Natural killer cell treated with Interleukin-12 subunit alpha and Interleukin-12 subunit beta and Interleukin-15 and Interleukin-18, amount 100 ng/mL, for 72 hours (primary cell): ENCODE measurements at regions not wholly inside any gene's neighbourhood (a gene's known extent, or its start where the extent isn't known, plus 50 kb on each side); places are given as distances from the start of the nearest gene placed in this dataset.

Experiments used
- ATAC-seq, 2 donors: fragments of 150-1000 bp; cut with Tn5 transposase in 1 of 2; sonication (Bioruptor Pico), chemical (Tn5 transposase) in 1 of 2; 2 replicates each; pipeline ENCODE4 v1.10.0; 2021
- DNase-seq: peaks from one replicate; pipeline ENCODE4 v3.0.0; 2022; ENCODE audit warnings: low spot score
- H3K27ac Mint-ChIP-seq, 2 donors: 1 replicate in 1 of 2; 2 replicates in 1 of 2; pipeline ENCODE4 v1.8.0; 2022; ENCODE audit warnings: mixed read lengths in 2 of 2, mild to moderate bottlenecking in 1 of 2, moderate library complexity in 1 of 2
- H3K27me3 Mint-ChIP-seq, 2 donors: 1 replicate in 1 of 2; 2 replicates in 1 of 2; pipeline ENCODE4 v1.8.0; 2022; ENCODE audit warnings: mixed read lengths in 2 of 2
- H3K36me3 Mint-ChIP-seq: one replicate; pipeline ENCODE4 v1.8.0; 2022; ENCODE audit warnings: mixed read lengths
- H3K4me1 Mint-ChIP-seq, 2 donors: 1 replicate in 1 of 2; 2 replicates in 1 of 2; pipeline ENCODE4 v1.8.0; 2022; ENCODE audit warnings: low read depth in 2 of 2, mixed read lengths in 2 of 2, mild to moderate bottlenecking in 1 of 2
- H3K4me3 Mint-ChIP-seq: one replicate; pipeline ENCODE4 v1.8.0; 2022; ENCODE audit warnings: mixed read lengths
- H3K9me3 Mint-ChIP-seq: 2 replicates; pipeline ENCODE4 v1.8.0; 2022; ENCODE audit warnings: mixed read lengths

- H3K27ac Mint-ChIP-seq = no peak overlapping the region
- H3K36me3 Mint-ChIP-seq = no peaks in the 10 kb centered on the region
- H3K9me3 Mint-ChIP-seq = peaks cover 11% of the 10 kb centered on the region
- H3K27me3 Mint-ChIP-seq = no peaks in the 10 kb centered on the region
- no peak overlapping the region for H3K4me3 Mint-ChIP-seq
- DNase-seq (no peak), ATAC-seq (no peak)
- no peaks in the 10 kb centered on the region for H3K4me1 Mint-ChIP-seq
These were observed 574.6 kb upstream of the SLC35B3 start for GRCh38 chr6:9009931-9010330.

- Mint-ChIP-seq H3K27ac (no peak overlapping the region), H3K4me3 (no peak overlapping the region), H3K4me1 (no peaks in the 10 kb centered on the region), H3K9me3 (peaks cover 5% of the 10 kb centered on the region), H3K36me3 (no peaks in the 10 kb centered on the region), H3K27me3 (no peaks in the 10 kb centered on the region)
- no peak for ATAC-seq
- no peak for DNase-seq
These were observed 571.7 kb upstream of the SLC35B3 start for GRCh38 chr6:9007027-9007426.

GRCh38 chr6:9002833-9003232 lies 567.5 kb upstream of the SLC35B3 start:
- no peak for DNase-seq
- ATAC-seq = no peak
- Mint-ChIP-seq H3K27me3 (no peaks in the 10 kb centered on the region), H3K27ac (no peak overlapping the region), H3K9me3 (peaks cover 5% of the 10 kb centered on the region), H3K4me3 (no peak overlapping the region), H3K4me1 (no peaks in the 10 kb centered on the region), H3K36me3 (no peaks in the 10 kb centered on the region)

GRCh38 chr6:8995156-8995555 lies 559.8 kb upstream of the SLC35B3 start:
- Mint-ChIP-seq H3K36me3 (no peaks in the 10 kb centered on the region), H3K9me3 (peaks cover 4% of the 10 kb centered on the region), H3K4me3 (no peak overlapping the region)

GRCh38 chr6:8993111-8993510 lies 557.8 kb upstream of the SLC35B3 start:
- Mint-ChIP-seq H3K4me1 (no peaks in the 10 kb centered on the region), H3K36me3 (no peaks in the 10 kb centered on the region), H3K27me3 (no peaks in the 10 kb centered on the region), H3K27ac (no peak overlapping the region), H3K9me3 (peaks cover 4% of the 10 kb centered on the region), H3K4me3 (no peak overlapping the region)
- ATAC-seq (no peak), DNase-seq (no peak)

More at GRCh38 chr6:8995156-8995555, 559.8 kb upstream of the SLC35B3 start:
- Mint-ChIP-seq H3K27me3 (no peaks in the 10 kb centered on the region), H3K27ac (no peak overlapping the region), H3K4me1 (no peaks in the 10 kb centered on the region)
- ATAC-seq (no peak), DNase-seq (no peak)

- Mint-ChIP-seq H3K27me3 (no peaks in the 10 kb centered on the region), H3K4me1 (no peaks in the 10 kb centered on the region), H3K36me3 (no peaks in the 10 kb centered on the region), H3K27ac (no peak overlapping the region), H3K4me3 (no peak overlapping the region), H3K9me3 (peaks cover 4% of the 10 kb centered on the region)
- no peak for ATAC-seq
- no peak for DNase-seq
These were observed 556.5 kb upstream of the SLC35B3 start for GRCh38 chr6:8991844-8992243.

- DNase-seq (no peak), ATAC-seq (no peak)
- Mint-ChIP-seq H3K9me3 (peaks cover under 1% of the 10 kb centered on the region), H3K4me1 (no peaks in the 10 kb centered on the region), H3K27ac (no peak overlapping the region), H3K27me3 (no peaks in the 10 kb centered on the region), H3K36me3 (no peaks in the 10 kb centered on the region), H3K4me3 (no peak overlapping the region)
These were observed 554.7 kb upstream of the SLC35B3 start for GRCh38 chr6:8990075-8990474.

- DNase-seq = no peak
- no peaks in the 10 kb centered on the region for H3K4me1 Mint-ChIP-seq
- no peaks in the 10 kb centered on the region for H3K9me3 Mint-ChIP-seq
- H3K27ac Mint-ChIP-seq = no peak overlapping the region
- no peak overlapping the region for H3K4me3 Mint-ChIP-seq
- H3K27me3 Mint-ChIP-seq = peaks cover 2 to 5% of the 10 kb centered on the region in 2 donors
- H3K36me3 Mint-ChIP-seq = no peaks in the 10 kb centered on the region
- ATAC-seq = peak in 1 of 2 donors; percentile 72
These were observed 547.9 kb upstream of the SLC35B3 start for GRCh38 chr6:8983202-8983688.

GRCh38 chr6:8982668-8983067 lies 547.3 kb upstream of the SLC35B3 start:
- H3K4me3 Mint-ChIP-seq = no peak overlapping the region
- peaks cover 2 to 5% of the 10 kb centered on the region in 2 donors for H3K27me3 Mint-ChIP-seq
- DNase-seq (no peak), ATAC-seq (no peak)
- H3K36me3 Mint-ChIP-seq = no peaks in the 10 kb centered on the region
- H3K27ac Mint-ChIP-seq = no peak overlapping the region
- no peaks in the 10 kb centered on the region for H3K9me3 Mint-ChIP-seq
- H3K4me1 Mint-ChIP-seq = no peaks in the 10 kb centered on the region

- H3K4me3 Mint-ChIP-seq = no peak overlapping the region
- peaks cover 5% of the 10 kb centered on the region for H3K36me3 Mint-ChIP-seq
- DNase-seq = no peak
- no peak for ATAC-seq
- H3K27me3 Mint-ChIP-seq = no peaks in the 10 kb centered on the region
- H3K9me3 Mint-ChIP-seq = peaks cover 2% of the 10 kb centered on the region
- no peaks in the 10 kb centered on the region for H3K4me1 Mint-ChIP-seq
- no peak overlapping the region for H3K27ac Mint-ChIP-seq
These were observed 538.0 kb upstream of the SLC35B3 start for GRCh38 chr6:8973395-8973794.

GRCh38 chr6:8969747-8970146 lies 534.4 kb upstream of the SLC35B3 start:
- Mint-ChIP-seq H3K4me1 (no peaks in the 10 kb centered on the region), H3K9me3 (peaks cover 11% of the 10 kb centered on the region), H3K36me3 (peaks cover 10% of the 10 kb centered on the region), H3K4me3 (no peak overlapping the region), H3K27me3 (no peaks in the 10 kb centered on the region), H3K27ac (no peak overlapping the region)
- ATAC-seq = no peak
- DNase-seq = no peak

- DNase-seq = no peak
- H3K27me3 Mint-ChIP-seq = no peaks in the 10 kb centered on the region
These were observed 523.7 kb upstream of the SLC35B3 start for GRCh38 chr6:8958894-8959511.

GRCh38 chr6:8953310-8953709 lies 518.0 kb upstream of the SLC35B3 start:
- no peaks in the 10 kb centered on the region for H3K27me3 Mint-ChIP-seq
- no peak overlapping the region for H3K27ac Mint-ChIP-seq
- no peaks in the 10 kb centered on the region for H3K36me3 Mint-ChIP-seq
- no peak for ATAC-seq
- no peaks in the 10 kb centered on the region for H3K9me3 Mint-ChIP-seq
- no peak for DNase-seq
- H3K4me1 Mint-ChIP-seq = no peaks in the 10 kb centered on the region
- no peak overlapping the region for H3K4me3 Mint-ChIP-seq

More at GRCh38 chr6:8958894-8959511, 523.7 kb upstream of the SLC35B3 start:
- no peaks in the 10 kb centered on the region for H3K36me3 Mint-ChIP-seq
- ATAC-seq = no peak
- H3K4me1 Mint-ChIP-seq = no peaks in the 10 kb centered on the region
- H3K27ac Mint-ChIP-seq = no peak overlapping the region
- peaks cover 3% of the 10 kb centered on the region for H3K9me3 Mint-ChIP-seq
- no peak overlapping the region for H3K4me3 Mint-ChIP-seq

- no peaks in the 10 kb centered on the region for H3K36me3 Mint-ChIP-seq
These were observed 513.4 kb upstream of the SLC35B3 start for GRCh38 chr6:8948733-8949132.

GRCh38 chr6:8947900-8948299 lies 512.6 kb upstream of the SLC35B3 start:
- H3K4me1 Mint-ChIP-seq = no peaks in the 10 kb centered on the region
- ATAC-seq (no peak), DNase-seq (no peak)
- H3K36me3 Mint-ChIP-seq = no peaks in the 10 kb centered on the region
- no peak overlapping the region for H3K27ac Mint-ChIP-seq
- H3K4me3 Mint-ChIP-seq = no peak overlapping the region
- H3K9me3 Mint-ChIP-seq = peaks cover 4% of the 10 kb centered on the region
- no peaks in the 10 kb centered on the region for H3K27me3 Mint-ChIP-seq

More at GRCh38 chr6:8948733-8949132, 513.4 kb upstream of the SLC35B3 start:
- H3K27ac Mint-ChIP-seq = no peak overlapping the region
- H3K4me3 Mint-ChIP-seq = no peak overlapping the region
- DNase-seq = no peak
- no peak for ATAC-seq
- no peaks in the 10 kb centered on the region for H3K27me3 Mint-ChIP-seq
- no peaks in the 10 kb centered on the region for H3K9me3 Mint-ChIP-seq
- no peaks in the 10 kb centered on the region for H3K4me1 Mint-ChIP-seq
